ENCODE measurements at regions not wholly inside any gene's neighbourhood (a gene's known extent, or its start where the extent isn't known, plus 50 kb on each side); places are given as distances from the start of the nearest gene placed in this dataset.

- TF ChIP-seq RAD21 (IDR thresholded peaks at IDR 0.05; ENCODE audit: low read length) (no peak), SMC3 (IDR thresholded peaks at IDR 0.05; ENCODE audit: low read depth, low read length) (no peak), EP300 (IDR thresholded peaks at IDR 0.05; ENCODE audit: borderline replicate concordance in 1 of 2, low read depth in 1 of 2, low read length in 1 of 2) (no peak), MAX (IDR thresholded peaks at IDR 0.05; ENCODE audit: low read depth) (no peak)
Measured at GRCh38 chr2:65640793-65641103, 208.3 kb upstream of the SPRED2 start.
